Trophoblast cell (in vitro differentiated cells and primary cell): ENCODE measurements at regions not wholly inside any gene's neighbourhood (a gene's known extent, or its start where the extent isn't known, plus 50 kb on each side); places are given as distances from the start of the nearest gene placed in this dataset.

Source experiments
- DNase-seq, 2 donors: peaks; one replicate each; pipeline ENCODE4 v3.0.0-alpha.2; 2016
- H2AFZ ChIP-seq: 2 replicates; pipeline ENCODE4 v1.6.1; 2013; ENCODE audit warnings: low read length, moderate library complexity, mild to moderate bottlenecking; ENCODE audit not compliant: insufficient read depth, poor library complexity
- H2AK5ac ChIP-seq: 2 replicates; pipeline ENCODE4 v1.6.1; 2013; ENCODE audit warnings: mild to moderate bottlenecking, low read length
- H2BK120ac ChIP-seq: 2 replicates; pipeline ENCODE4 v1.6.1; 2013; ENCODE audit warnings: low read length, mild to moderate bottlenecking, moderate library complexity; ENCODE audit not compliant: insufficient read depth, poor library complexity
- H2BK12ac ChIP-seq: 2 replicates; pipeline ENCODE4 v1.6.1; 2013; ENCODE audit warnings: mild to moderate bottlenecking, low read length, moderate library complexity
- H2BK5ac ChIP-seq: 2 replicates; pipeline ENCODE4 v1.6.1; 2013; ENCODE audit warnings: low read length, low read depth, moderate library complexity, mild to moderate bottlenecking; ENCODE audit not compliant: poor library complexity
- H3K14ac ChIP-seq: 2 replicates; pipeline ENCODE4 v1.6.1; 2013; ENCODE audit warnings: mild to moderate bottlenecking, low read length
- H3K18ac ChIP-seq: 2 replicates; pipeline ENCODE4 v1.6.1; 2013; ENCODE audit warnings: mild to moderate bottlenecking, low read length
- H3K23ac ChIP-seq: 2 replicates; pipeline ENCODE4 v1.6.1; 2013; ENCODE audit warnings: low read length
- H3K27ac ChIP-seq: 2 replicates; pipeline ENCODE4 v1.5.1; 2013; ENCODE audit warnings: low read depth, mild to moderate bottlenecking, inconsistent platforms, low read length, moderate library complexity
- H3K27me3 ChIP-seq: 2 replicates; pipeline ENCODE4 v1.6.1; 2013; ENCODE audit warnings: inconsistent platforms, mild to moderate bottlenecking, low read length, moderate library complexity; ENCODE audit not compliant: insufficient read depth
- H3K36me3 ChIP-seq, 2 experiments: 1 replicate in 1 of 2; 2 replicates in 1 of 2; pipeline ENCODE4 v1.6.1; 2013; ENCODE audit warnings: low read length in 2 of 2, mild to moderate bottlenecking in 2 of 2, moderate library complexity in 1 of 2; ENCODE audit not compliant: insufficient read depth in 2 of 2, control insufficient read depth in 1 of 2
- H3K4ac ChIP-seq: 2 replicates; pipeline ENCODE4 v1.6.1; 2013; ENCODE audit warnings: low read depth, mild to moderate bottlenecking, low read length, moderate library complexity
- H3K4me1 ChIP-seq, 2 experiments: 1 replicate in 1 of 2; 2 replicates in 1 of 2; pipeline ENCODE4 v1.6.1; 2013; ENCODE audit warnings: low read length in 2 of 2, mild to moderate bottlenecking in 2 of 2, moderate library complexity in 1 of 2; ENCODE audit not compliant: insufficient read depth in 2 of 2, control insufficient read depth in 1 of 2
- H3K4me2 ChIP-seq: 2 replicates; pipeline ENCODE4 v1.6.1; 2013; ENCODE audit warnings: inconsistent platforms, mild to moderate bottlenecking, low read length, moderate library complexity
- H3K4me3 ChIP-seq: 2 replicates; pipeline ENCODE4 v1.5.1; 2013; ENCODE audit warnings: mild to moderate bottlenecking, low read depth, low read length, inconsistent platforms
- H3K79me1 ChIP-seq: one replicate; pipeline ENCODE4 v1.6.1; 2013; ENCODE audit warnings: low read length
- H3K79me2 ChIP-seq: 2 replicates; pipeline ENCODE4 v1.6.1; 2013; ENCODE audit warnings: low read length, mild to moderate bottlenecking; ENCODE audit not compliant: control insufficient read depth, insufficient read depth, poor library complexity
- H3K9ac ChIP-seq: 2 replicates; pipeline ENCODE4 v1.6.1; 2013; ENCODE audit warnings: mild to moderate bottlenecking, low read length
- H3K9me3 ChIP-seq: 2 replicates; pipeline ENCODE4 v1.6.1; 2013; ENCODE audit warnings: low read depth, mild to moderate bottlenecking, control low read depth, inconsistent platforms, low read length; ENCODE audit not compliant: insufficient read depth
- H4K12ac ChIP-seq: 2 replicates; pipeline ENCODE4 v1.6.1; 2013; ENCODE audit warnings: low read depth, mild to moderate bottlenecking, low read length, moderate library complexity
- H4K8ac ChIP-seq: 2 replicates; pipeline ENCODE4 v1.6.1; 2013; ENCODE audit warnings: low read depth, mild to moderate bottlenecking, low read length, moderate library complexity
- H4K91ac ChIP-seq: one replicate; pipeline ENCODE4 v1.6.1; 2013; ENCODE audit warnings: low read depth, mild to moderate bottlenecking, low read length, moderate library complexity
- WGBS: extraction: QIAGEN DNeasy Blood & Tissue Kit; methylation state at CpG from one replicate; pipeline ENCODE4 v1.1.7; 2013; ENCODE audit warnings: missing lambda C conversion rate; ENCODE audit not compliant: insufficient read length, insufficient coverage; ENCODE audit errors: extremely low coverage; 5-methylcytosine and 5-hydroxymethylcytosine counted together

DNA sequence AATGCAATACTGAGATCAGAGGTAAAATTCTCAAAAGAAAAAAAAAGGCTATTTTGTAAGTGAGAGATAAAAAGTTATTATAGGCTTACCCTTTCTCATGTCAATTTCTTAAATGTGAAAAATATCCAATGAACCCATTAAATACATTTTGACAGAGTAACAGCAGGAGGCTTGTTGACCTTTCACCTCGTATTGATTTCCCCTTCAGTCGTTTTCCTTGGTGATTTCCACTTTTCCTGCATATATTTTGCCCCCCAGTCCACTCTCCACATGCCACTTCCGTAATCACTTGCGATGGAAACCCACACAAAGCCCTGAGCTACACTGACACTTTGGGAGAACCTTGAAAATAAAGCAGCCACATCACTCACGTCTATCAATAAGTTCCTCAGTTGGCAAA is 248.1 kb upstream of the OBI1 start:
- no peaks in the 10 kb centered on the region for H3K36me3 ChIP-seq
- no peak overlapping the region for H4K12ac ChIP-seq
- H3K14ac ChIP-seq: no peak overlapping the region
- no peaks in the 10 kb centered on the region for H3K27me3 ChIP-seq
- no peaks in the 10 kb centered on the region for H3K4me1 ChIP-seq
- no peak overlapping the region for H3K9ac ChIP-seq
- no peak overlapping the region for H2BK12ac ChIP-seq
- H3K4me2 ChIP-seq: no peak overlapping the region
- no peak overlapping the region for H3K27ac ChIP-seq
- DNase-seq: no peak
- no peak overlapping the region for H2BK5ac ChIP-seq
- H3K23ac ChIP-seq: no peak overlapping the region
- no CpG with 5 or more reads among the region's 5 CpGs for WGBS
- no peak overlapping the region for H3K4me3 ChIP-seq
- no peaks in the 10 kb centered on the region for H3K79me1 ChIP-seq
- H3K79me2 ChIP-seq: no peaks in the 10 kb centered on the region
- no peak overlapping the region for H2BK120ac ChIP-seq
- H2AFZ ChIP-seq: no peak overlapping the region
- H3K9me3 ChIP-seq: no peaks in the 10 kb centered on the region
- no peak overlapping the region for H3K4ac ChIP-seq
- no peak overlapping the region for H4K91ac ChIP-seq
- H4K8ac ChIP-seq: no peak overlapping the region
- H2AK5ac ChIP-seq: no peak overlapping the region
- no peak overlapping the region for H3K18ac ChIP-seq

GRCh38 chr13:78897200-78897599 is 238.2 kb upstream of the OBI1 start:
- Histone ChIP-seq H4K91ac (no peak overlapping the region), H3K14ac (no peak overlapping the region), H3K23ac (no peak overlapping the region), H2AFZ (no peak overlapping the region), H2BK120ac (no peak overlapping the region), H3K4me2 (no peak overlapping the region), H2BK12ac (no peak overlapping the region), H3K27ac (no peak overlapping the region), H3K4me1 (no peaks in the 10 kb centered on the region), H3K9ac (no peak overlapping the region), H3K27me3 (no peaks in the 10 kb centered on the region), H3K79me1 (no peaks in the 10 kb centered on the region), H3K36me3 (no peaks in the 10 kb centered on the region), H3K4me3 (no peak overlapping the region), H3K9me3 (no peaks in the 10 kb centered on the region), H3K18ac (no peak overlapping the region), H2BK5ac (no peak overlapping the region), H4K8ac (no peak overlapping the region), H2AK5ac (no peak overlapping the region), H3K79me2 (no peaks in the 10 kb centered on the region), H4K12ac (no peak overlapping the region), H3K4ac (no peak overlapping the region)
- no CpG with 5 or more reads among the region's 2 CpGs for WGBS
- no peak for DNase-seq

DNA sequence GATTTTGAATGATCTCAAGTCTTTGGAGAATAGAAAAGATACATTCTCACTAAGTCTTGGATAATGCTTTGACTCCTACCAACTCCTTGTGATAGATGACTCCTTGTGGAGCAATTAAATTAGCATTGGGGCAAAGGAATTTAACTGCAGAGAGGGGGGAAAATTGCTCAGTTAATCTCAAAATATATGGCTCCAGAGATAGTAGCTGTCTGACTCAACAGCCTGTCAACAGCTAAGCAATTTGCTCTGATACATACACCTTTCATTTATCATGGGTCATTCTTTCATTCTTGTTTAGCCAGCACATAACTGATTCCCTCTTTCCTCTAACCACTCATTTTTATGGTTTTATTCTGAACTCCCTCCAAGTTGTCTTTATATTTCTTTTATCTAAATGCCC is 225.6 kb upstream of the OBI1 start:
- H2BK5ac ChIP-seq: no peak overlapping the region
- no peak overlapping the region for H3K23ac ChIP-seq
- H3K27me3 ChIP-seq: no peaks in the 10 kb centered on the region
- H4K91ac ChIP-seq: no peak overlapping the region
- no peaks in the 10 kb centered on the region for H3K36me3 ChIP-seq
- H2BK12ac ChIP-seq: no peak overlapping the region
- no peak overlapping the region for H3K4me2 ChIP-seq
- no peak overlapping the region for H3K9ac ChIP-seq
- H4K12ac ChIP-seq: no peak overlapping the region
- no peaks in the 10 kb centered on the region for H3K79me2 ChIP-seq
- no peak overlapping the region for H3K4ac ChIP-seq
- no peak overlapping the region for H3K18ac ChIP-seq
- no peak overlapping the region for H2AK5ac ChIP-seq
- H3K4me3 ChIP-seq: no peak overlapping the region
- no peak for DNase-seq
- H3K4me1 ChIP-seq: no peaks in the 10 kb centered on the region
- no peak overlapping the region for H3K27ac ChIP-seq
- H2BK120ac ChIP-seq: no peak overlapping the region
- H2AFZ ChIP-seq: no peak overlapping the region
- H4K8ac ChIP-seq: no peak overlapping the region
- no peak overlapping the region for H3K14ac ChIP-seq
- H3K9me3 ChIP-seq: no peaks in the 10 kb centered on the region
- no peaks in the 10 kb centered on the region for H3K79me1 ChIP-seq

GRCh38 chr13:78881751-78882150 is 222.8 kb upstream of the OBI1 start:
- no peaks in the 10 kb centered on the region for H3K27me3 ChIP-seq
- H3K36me3 ChIP-seq: no peaks in the 10 kb centered on the region
- no peak overlapping the region for H2BK12ac ChIP-seq
- no peak overlapping the region for H3K4me3 ChIP-seq
- no peaks in the 10 kb centered on the region for H3K79me2 ChIP-seq
- no peak overlapping the region for H3K23ac ChIP-seq
- no peak overlapping the region for H4K91ac ChIP-seq
- no peak overlapping the region for H3K4me2 ChIP-seq
- no peak overlapping the region for H2AK5ac ChIP-seq
- H2BK5ac ChIP-seq: no peak overlapping the region
- no peak overlapping the region for H3K14ac ChIP-seq
- no peaks in the 10 kb centered on the region for H3K9me3 ChIP-seq
- no peak for DNase-seq
- no peak overlapping the region for H3K4ac ChIP-seq
- H3K4me1 ChIP-seq: no peaks in the 10 kb centered on the region
- H3K18ac ChIP-seq: no peak overlapping the region
- H3K9ac ChIP-seq: no peak overlapping the region
- no peaks in the 10 kb centered on the region for H3K79me1 ChIP-seq
- H4K12ac ChIP-seq: no peak overlapping the region
- no peak overlapping the region for H2AFZ ChIP-seq
- H4K8ac ChIP-seq: no peak overlapping the region
- no peak overlapping the region for H3K27ac ChIP-seq
- H2BK120ac ChIP-seq: no peak overlapping the region

GRCh38 chr13:78881054-78881453 is 222.1 kb upstream of the OBI1 start:
- Histone ChIP-seq H4K91ac (no peak overlapping the region), H3K4me1 (no peaks in the 10 kb centered on the region), H3K4ac (no peak overlapping the region), H2AK5ac (no peak overlapping the region), H3K23ac (no peak overlapping the region), H3K9ac (no peak overlapping the region), H2BK5ac (no peak overlapping the region), H3K36me3 (no peaks in the 10 kb centered on the region), H3K4me2 (no peak overlapping the region), H2AFZ (no peak overlapping the region), H3K79me1 (no peaks in the 10 kb centered on the region), H3K27me3 (no peaks in the 10 kb centered on the region), H4K8ac (no peak overlapping the region), H3K79me2 (no peaks in the 10 kb centered on the region), H2BK120ac (no peak overlapping the region), H2BK12ac (no peak overlapping the region), H4K12ac (no peak overlapping the region), H3K14ac (no peak overlapping the region), H3K9me3 (no peaks in the 10 kb centered on the region), H3K4me3 (no peak overlapping the region), H3K27ac (no peak overlapping the region), H3K18ac (no peak overlapping the region)
- WGBS: no CpG with 5 or more reads among the region's 3 CpGs
- no peak for DNase-seq
